IMR-90 (cell line): ENCODE measurements at regions not wholly inside any gene's neighbourhood (a gene's known extent, or its start where the extent isn't known, plus 50 kb on each side); places are given as distances from the start of the nearest gene placed in this dataset.

ENCODE experiments used
- ATAC-seq: fragments of 200-7000 bp; cut with Tn5 transposase; 2 replicates; pipeline ENCODE4 v1.9.1; 2020; ENCODE audit warnings: low read depth, mild to moderate bottlenecking, moderate library complexity
- BruUV-seq: library from RNA; stranded (reverse); fragments of 400-500 nt; replicated peaks from 2 replicates; lab custom pipeline; 2021; lab: Mats Ljungman, UMichigan
- CTCF ChIA-PET: fragments of 300-600 bp; formaldehyde crosslinking; extraction: SDS; loops from one replicate; lab custom pipeline; 2021; ENCODE audit warnings: antibody characterized with exemption; lab: Yijun Ruan, JAX
- POLR2A ChIA-PET: fragments of 300-600 bp; sonication (Branson Sonifier 250); formaldehyde crosslinking; loops from one replicate; lab custom pipeline; 2022; ENCODE audit warnings: antibody characterized with exemption; ENCODE audit not compliant: unreplicated experiment; lab: Charles Lee
- DNase-seq: peaks from one replicate; pipeline ENCODE4 v3.0.0; 2013
- H2AFZ ChIP-seq: replicated peaks from 2 replicates; pipeline ENCODE3; 2013; ENCODE audit warnings: low read length, mild to moderate bottlenecking; ENCODE audit not compliant: poor library complexity
- H2AK5ac ChIP-seq: 2 replicates; pipeline ENCODE4 v1.6.1; 2013; ENCODE audit warnings: low read depth, low read length, inconsistent platforms
- H2AK9ac ChIP-seq: replicated peaks from 2 replicates; pipeline ENCODE3; 2013; ENCODE audit warnings: mild to moderate bottlenecking, low read depth, low read length, moderate library complexity; ENCODE audit not compliant: poor library complexity
- H2BK120ac ChIP-seq: 2 replicates; pipeline ENCODE4 v1.6.1; 2013; ENCODE audit warnings: low read depth, low read length, inconsistent platforms
- H2BK15ac ChIP-seq: 3 replicates; pipeline ENCODE4 v1.6.1; 2013; ENCODE audit warnings: low read depth, low read length, inconsistent platforms
- H2BK20ac ChIP-seq: 2 replicates; pipeline ENCODE4 v1.6.1; 2013; ENCODE audit warnings: low read depth, mild to moderate bottlenecking, inconsistent platforms, low read length, moderate library complexity
- H2BK5ac ChIP-seq: 2 replicates; pipeline ENCODE4 v1.6.1; 2013; ENCODE audit warnings: mild to moderate bottlenecking, low read depth, low read length, inconsistent platforms; ENCODE audit not compliant: poor library complexity, severe bottlenecking
- H3K14ac ChIP-seq: replicated peaks from 2 replicates; pipeline ENCODE4 v1.6.1; 2013; ENCODE audit warnings: low read depth, low read length, inconsistent platforms
- H3K18ac ChIP-seq: 2 replicates; pipeline ENCODE4 v1.6.1; 2013; ENCODE audit warnings: low read depth, low read length, control low read depth
- H3K23ac ChIP-seq: 2 replicates; pipeline ENCODE4 v1.6.1; 2013; ENCODE audit warnings: low read depth, low read length, inconsistent platforms
- H3K27ac ChIP-seq: 2 replicates; pipeline ENCODE4 v1.5.1; 2013; ENCODE audit warnings: mild to moderate bottlenecking, control low read depth, low read length; ENCODE audit not compliant: insufficient read depth
- H3K27me3 ChIP-seq: 2 replicates; pipeline ENCODE4 v1.6.1; 2013; ENCODE audit warnings: low read length; ENCODE audit not compliant: control insufficient read depth, insufficient read depth
- H3K36me3 ChIP-seq: 2 replicates; pipeline ENCODE4 v1.6.1; 2013; ENCODE audit warnings: low read length, mixed read lengths; ENCODE audit not compliant: control insufficient read depth, insufficient read depth
- H3K4ac ChIP-seq: 2 replicates; pipeline ENCODE4 v1.6.1; 2013; ENCODE audit warnings: low read depth, low read length, inconsistent platforms
- H3K4me1 ChIP-seq: 2 replicates; pipeline ENCODE4 v1.6.1; 2013; ENCODE audit warnings: low read length, mixed read lengths; ENCODE audit not compliant: control insufficient read depth, insufficient read depth
- H3K4me2 ChIP-seq: 2 replicates; pipeline ENCODE4 v1.6.1; 2013; ENCODE audit warnings: low read depth, mild to moderate bottlenecking, control low read depth, low read length, moderate library complexity
- H3K4me3 ChIP-seq: 2 replicates; pipeline ENCODE4 v1.5.1; 2013; ENCODE audit warnings: low read depth, mild to moderate bottlenecking, control low read depth, low read length, moderate library complexity; ENCODE audit not compliant: insufficient read depth
- H3K56ac ChIP-seq: 2 replicates; pipeline ENCODE4 v1.6.1; 2013; ENCODE audit warnings: low read length, inconsistent platforms; ENCODE audit not compliant: insufficient read depth; ENCODE audit errors: extremely low read depth
- H3K79me1 ChIP-seq, 2 experiments: 2 replicates each; pipeline ENCODE4 v1.6.1; 2013; ENCODE audit warnings: low read length in 2 of 2, inconsistent platforms in 1 of 2, low read depth in 1 of 2
- H3K9ac ChIP-seq: 2 replicates; pipeline ENCODE4 v1.6.1; 2013; ENCODE audit warnings: low read depth, low read length, control low read depth
- H3K9me1 ChIP-seq: 2 replicates; pipeline ENCODE4 v1.6.1; 2013; ENCODE audit warnings: low read length, inconsistent platforms; ENCODE audit not compliant: insufficient read depth
- H3K9me3 ChIP-seq: 2 replicates; pipeline ENCODE4 v1.6.1; 2013; ENCODE audit warnings: low read length; ENCODE audit not compliant: control insufficient read depth, insufficient read depth
- H4K20me1 ChIP-seq: 2 replicates; pipeline ENCODE4 v1.6.1; 2013; ENCODE audit warnings: low read length, inconsistent platforms; ENCODE audit not compliant: insufficient read depth
- H4K5ac ChIP-seq: 2 replicates; pipeline ENCODE4 v1.6.1; 2013; ENCODE audit warnings: mild to moderate bottlenecking, low read depth, low read length, control low read depth
- H4K8ac ChIP-seq, 2 experiments: 2 replicates each; pipeline ENCODE4 v1.6.1; 2013; ENCODE audit warnings: low read depth in 2 of 2, low read length in 2 of 2, control low read depth in 1 of 2, inconsistent platforms in 1 of 2
- H4K91ac ChIP-seq: 2 replicates; pipeline ENCODE4 v1.6.1; 2013; ENCODE audit warnings: low read depth, low read length, inconsistent platforms; ENCODE audit not compliant: insufficient read depth
- ELK1 ChIP-seq: fragments of 150-350 bp; IDR thresholded peaks from 2 replicates; pipeline ENCODE4 v1.6.1; 2016; ENCODE audit warnings: low read depth, mild to moderate bottlenecking, low read length, moderate library complexity, borderline replicate concordance
- WGBS, 2 experiments: methylation state at CpG; one replicate each; pipeline versions ENCODE4 v1.1.5 to v1.1.7; 2013; ENCODE audit warnings: missing lambda C conversion rate in 2 of 2; ENCODE audit not compliant: insufficient read length in 1 of 2; ENCODE audit errors: extremely low coverage in 2 of 2; 5-methylcytosine and 5-hydroxymethylcytosine counted together
- dilution Hi-C: fragments of 300-500 bp; cut with HindIII; formaldehyde crosslinking; loops from one replicate; pipeline ENCODE4 v1.14.3; 2018; ENCODE audit warnings: low sequenced_read_pairs; ENCODE audit not compliant: unreplicated experiment
- in situ Hi-C: fragments of 300-500 bp; cut with MboI; formaldehyde crosslinking; loops from 3 replicates; pipeline ENCODE4 v1.14.3; 2019; ENCODE audit warnings: low sequenced_read_pairs, inconsistent platforms, mixed read lengths
- intact Hi-C: fragments of 100-400 bp; cut with micrococcal nuclease; formaldehyde crosslinking; loops from 2 replicates; pipeline ENCODE4 v1.10.0; 2022

- Histone ChIP-seq H3K56ac (no peak overlapping the region), H2BK120ac (no peak overlapping the region), H4K91ac (no peak overlapping the region), H2AFZ (no peak overlapping the region), H3K4me2 (no peak overlapping the region), H3K14ac (no peak overlapping the region), H3K9ac (no peak overlapping the region), H3K4me3 (no peak overlapping the region), H2BK20ac (no peak overlapping the region), H3K23ac (peak overlapping the region; percentile 43; the same call in 1 of the 2 replicates), H3K4me1 (no peaks in the 10 kb centered on the region), H2BK15ac (no peak overlapping the region), H3K9me3 (peaks cover 6% of the 10 kb centered on the region; the same call in 1 of the 2 replicates), H4K8ac (no peak overlapping the region), H4K20me1 (no peaks in the 10 kb centered on the region), H2BK5ac (no peak overlapping the region), H3K27me3 (peaks cover 2% of the 10 kb centered on the region; the same call in 1 of the 2 replicates), H4K5ac (no peak overlapping the region), H3K36me3 (no peaks in the 10 kb centered on the region), H3K79me1 (no peaks in the 10 kb centered on the region), H3K27ac (no peak overlapping the region), H3K18ac (no peak overlapping the region), H2AK5ac (no peak overlapping the region), H3K9me1 (no peaks in the 10 kb centered on the region), H3K4ac (no peak overlapping the region), H2AK9ac (no peak overlapping the region)
- intact Hi-C loops (no loop called here), dilution Hi-C loops (no loop called here), in situ Hi-C loops (no loop called here)
- TF ChIP-seq ELK1, result no peak
- POLR2A ChIA-PET, result no interaction called here
- no CpG with 5 or more reads among the region's 3 CpGs for WGBS, 2 experiments
- ATAC-seq (no peak), DNase-seq (peak; percentile 5)
- CTCF ChIA-PET, result no interaction called here
- BruUV-seq, result no TSS peak
Measured at GRCh38 chr2:173680574-173680973, 284.6 kb downstream of the SP3 start.
